ENCODE measurements at regions not wholly inside any gene's neighbourhood (a gene's known extent, or its start where the extent isn't known, plus 50 kb on each side); places are given as distances from the start of the nearest gene placed in this dataset.

DNA sequence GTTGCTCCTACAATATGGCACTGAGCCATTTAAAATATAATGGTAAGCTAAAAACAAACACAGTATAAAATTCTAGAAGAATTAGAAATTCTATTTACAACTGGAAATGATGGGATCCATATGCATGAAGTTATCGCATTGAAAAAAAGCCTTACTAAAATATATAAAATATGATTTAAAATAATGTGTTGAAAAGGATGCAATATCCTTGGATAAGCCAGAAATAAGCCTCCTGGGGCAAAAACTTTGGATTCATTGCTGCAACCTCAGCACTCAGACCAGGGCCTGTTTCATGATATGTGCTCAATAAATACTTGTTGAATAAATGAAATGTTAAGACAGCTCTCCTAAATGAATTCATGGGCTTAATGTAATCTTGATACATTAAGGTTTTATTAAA, 170.2 kb downstream of the SEM1 start:
- TF ChIP-seq, protein P1, sequence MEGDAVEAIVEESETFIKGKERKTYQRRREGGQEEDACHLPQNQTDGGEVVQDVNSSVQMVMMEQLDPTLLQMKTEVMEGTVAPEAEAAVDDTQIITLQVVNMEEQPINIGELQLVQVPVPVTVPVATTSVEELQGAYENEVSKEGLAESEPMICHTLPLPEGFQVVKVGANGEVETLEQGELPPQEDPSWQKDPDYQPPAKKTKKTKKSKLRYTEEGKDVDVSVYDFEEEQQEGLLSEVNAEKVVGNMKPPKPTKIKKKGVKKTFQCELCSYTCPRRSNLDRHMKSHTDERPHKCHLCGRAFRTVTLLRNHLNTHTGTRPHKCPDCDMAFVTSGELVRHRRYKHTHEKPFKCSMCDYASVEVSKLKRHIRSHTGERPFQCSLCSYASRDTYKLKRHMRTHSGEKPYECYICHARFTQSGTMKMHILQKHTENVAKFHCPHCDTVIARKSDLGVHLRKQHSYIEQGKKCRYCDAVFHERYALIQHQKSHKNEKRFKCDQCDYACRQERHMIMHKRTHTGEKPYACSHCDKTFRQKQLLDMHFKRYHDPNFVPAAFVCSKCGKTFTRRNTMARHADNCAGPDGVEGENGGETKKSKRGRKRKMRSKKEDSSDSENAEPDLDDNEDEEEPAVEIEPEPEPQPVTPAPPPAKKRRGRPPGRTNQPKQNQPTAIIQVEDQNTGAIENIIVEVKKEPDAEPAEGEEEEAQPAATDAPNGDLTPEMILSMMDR (IDR thresholded peaks at IDR 0.05; ENCODE audit: low read depth, low read length, missing input control) = no peak
- TF ChIP-seq HNF4G (IDR thresholded peaks at IDR 0.05) = no peak
- no peak for TF ChIP-seq GABPA (IDR thresholded peaks at IDR 0.05 in 1 of 2, conservative IDR thresholded peaks at IDR 0.05 in 1 of 2)
- no peak for TF ChIP-seq JUND (IDR thresholded peaks at IDR 0.05)
- TF ChIP-seq, protein P2, sequence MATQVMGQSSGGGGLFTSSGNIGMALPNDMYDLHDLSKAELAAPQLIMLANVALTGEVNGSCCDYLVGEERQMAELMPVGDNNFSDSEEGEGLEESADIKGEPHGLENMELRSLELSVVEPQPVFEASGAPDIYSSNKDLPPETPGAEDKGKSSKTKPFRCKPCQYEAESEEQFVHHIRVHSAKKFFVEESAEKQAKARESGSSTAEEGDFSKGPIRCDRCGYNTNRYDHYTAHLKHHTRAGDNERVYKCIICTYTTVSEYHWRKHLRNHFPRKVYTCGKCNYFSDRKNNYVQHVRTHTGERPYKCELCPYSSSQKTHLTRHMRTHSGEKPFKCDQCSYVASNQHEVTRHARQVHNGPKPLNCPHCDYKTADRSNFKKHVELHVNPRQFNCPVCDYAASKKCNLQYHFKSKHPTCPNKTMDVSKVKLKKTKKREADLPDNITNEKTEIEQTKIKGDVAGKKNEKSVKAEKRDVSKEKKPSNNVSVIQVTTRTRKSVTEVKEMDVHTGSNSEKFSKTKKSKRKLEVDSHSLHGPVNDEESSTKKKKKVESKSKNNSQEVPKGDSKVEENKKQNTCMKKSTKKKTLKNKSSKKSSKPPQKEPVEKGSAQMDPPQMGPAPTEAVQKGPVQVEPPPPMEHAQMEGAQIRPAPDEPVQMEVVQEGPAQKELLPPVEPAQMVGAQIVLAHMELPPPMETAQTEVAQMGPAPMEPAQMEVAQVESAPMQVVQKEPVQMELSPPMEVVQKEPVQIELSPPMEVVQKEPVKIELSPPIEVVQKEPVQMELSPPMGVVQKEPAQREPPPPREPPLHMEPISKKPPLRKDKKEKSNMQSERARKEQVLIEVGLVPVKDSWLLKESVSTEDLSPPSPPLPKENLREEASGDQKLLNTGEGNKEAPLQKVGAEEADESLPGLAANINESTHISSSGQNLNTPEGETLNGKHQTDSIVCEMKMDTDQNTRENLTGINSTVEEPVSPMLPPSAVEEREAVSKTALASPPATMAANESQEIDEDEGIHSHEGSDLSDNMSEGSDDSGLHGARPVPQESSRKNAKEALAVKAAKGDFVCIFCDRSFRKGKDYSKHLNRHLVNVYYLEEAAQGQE (IDR thresholded peaks at IDR 0.05) = no peak
- no peak for TF ChIP-seq SP1 (IDR thresholded peaks at IDR 0.05)
- TF ChIP-seq TAF1 (conservative IDR thresholded peaks at IDR 0.05) = no peak
- no peak for TF ChIP-seq EGR1 (IDR thresholded peaks at IDR 0.05; ENCODE audit: low read depth in 2 of 2)
- TF ChIP-seq RAD21 (IDR thresholded peaks at IDR 0.05) = no peak

All from liver (tissue), 3 donors.